HepG2 (cell line): ENCODE measurements at regions not wholly inside any gene's neighbourhood (a gene's known extent, or its start where the extent isn't known, plus 50 kb on each side); places are given as distances from the start of the nearest gene placed in this dataset.

Experiments used
- ATAC-seq: fragments of 200-7000 bp; cut with Tn5 transposase; 3 replicates; pipeline ENCODE4 v1.9.1; 2020; ENCODE audit warnings: mild to moderate bottlenecking, moderate library complexity
- BruUV-seq: library from RNA; stranded (reverse); fragments of 400-500 nt; replicated peaks from 2 replicates; lab custom pipeline; 2021; lab: Mats Ljungman, UMichigan
- CTCF ChIA-PET: fragments of 300-600 bp; formaldehyde crosslinking; extraction: SDS; loops from one replicate; lab custom pipeline; 2021; ENCODE audit warnings: low total read pairs, inconsistent platforms, low intra/inter-chr PET ratio; lab: Yijun Ruan, JAX
- POLR2A ChIA-PET: fragments of 350-600 bp; sonication (Branson Sonifier 250); formaldehyde crosslinking; loops from one replicate; lab custom pipeline; 2020; ENCODE audit warnings: antibody characterized with exemption, inconsistent platforms; lab: Yijun Ruan, JAX
- DNase-seq: peaks from one replicate; pipeline ENCODE4 v3.0.0-alpha.2; 2015; ENCODE audit warnings: low spot score
- FAIRE-seq: peaks from 3 replicates; lab custom pipeline; 2011; peaks lifted over from hg19 to GRCh38; lab: Jason Lieb, UNC
- H2AFZ ChIP-seq: one replicate; pipeline ENCODE4 v1.6.1; 2011; ENCODE audit warnings: low read length, inconsistent platforms
- H3K27ac ChIP-seq: fragments of 300-600 bp; 3 replicates; pipeline ENCODE4 v1.8.0; 2011; ENCODE audit warnings: mixed run types, mild to moderate bottlenecking, mixed read lengths, low read length, inconsistent platforms; ENCODE audit not compliant: insufficient read depth; ENCODE audit errors: extremely low read length
- H3K27me3 ChIP-seq, 2 experiments: fragments of 200-600 bp in 1 of 2; 2 replicates in 1 of 2; 3 replicates in 1 of 2; pipeline versions ENCODE4 v1.6.0 to v1.8.0; 2011; ENCODE audit warnings: low read length in 2 of 2, mild to moderate bottlenecking in 2 of 2, moderate library complexity in 2 of 2, inconsistent platforms in 1 of 2; ENCODE audit not compliant: insufficient read depth in 2 of 2, control insufficient read depth in 1 of 2
- H3K36me3 ChIP-seq, 2 experiments: fragments of 200-600 bp in 1 of 2; replicated peaks in 1 of 2; 2 replicates in 1 of 2; 3 replicates in 1 of 2; pipeline versions ENCODE4 v1.5.1 to v1.8.0; 2011; ENCODE audit warnings: low read length in 2 of 2, inconsistent platforms in 1 of 2; ENCODE audit not compliant: insufficient read depth in 2 of 2, control insufficient read depth in 1 of 2
- H3K4me1 ChIP-seq: 2 replicates; pipeline ENCODE4 v1.5.1; 2012; ENCODE audit warnings: low read length, inconsistent platforms; ENCODE audit not compliant: insufficient read depth
- H3K4me2 ChIP-seq: 2 replicates; pipeline ENCODE4 v1.6.0; 2011; ENCODE audit warnings: low read depth, low read length, inconsistent platforms
- H3K4me3 ChIP-seq, 3 experiments: fragments of 200-600 bp in 1 of 3; sonication (generic), shearing (Covaris generic) in 1 of 3; replicated peaks in 1 of 3; 2 replicates each; pipeline ENCODE4 v1.5.1; 2011 to 2016; ENCODE audit warnings: low read length in 3 of 3, inconsistent platforms in 2 of 3, low read depth in 2 of 3, mild to moderate bottlenecking in 2 of 3, control low read depth in 1 of 3, mixed read lengths in 1 of 3; ENCODE audit not compliant: insufficient read depth in 1 of 3
- H3K79me2 ChIP-seq: one replicate; pipeline ENCODE4 v1.6.1; 2011; ENCODE audit warnings: low read length, inconsistent platforms; ENCODE audit not compliant: insufficient read depth
- H3K9ac ChIP-seq: 2 replicates; pipeline ENCODE4 v1.6.0; 2011; ENCODE audit warnings: mild to moderate bottlenecking, low read depth, low read length, inconsistent platforms; ENCODE audit not compliant: insufficient read depth
- H3K9me3 ChIP-seq: 2 replicates; pipeline ENCODE4 v1.5.1; 2012; ENCODE audit warnings: mild to moderate bottlenecking, low read length
- H4K20me1 ChIP-seq: 2 replicates; pipeline ENCODE4 v1.6.0; 2011; ENCODE audit warnings: inconsistent platforms, mild to moderate bottlenecking, low read length, moderate library complexity; ENCODE audit not compliant: insufficient read depth
- GABPB1 ChIP-seq: IDR thresholded peaks from 2 replicates; pipeline ENCODE4 v1.6.1; 2016; ENCODE audit warnings: mild to moderate bottlenecking, missing genetic modification reagents, moderate library complexity, missing compliant biosample characterization
- HNRNPK ChIP-seq: fragments of 200-400 bp; formaldehyde crosslinking; IDR thresholded peaks from 2 replicates; pipeline ENCODE4 v1.6.1; 2018; ENCODE audit warnings: low read length, low read depth, moderate library complexity, mild to moderate bottlenecking; ENCODE audit not compliant: poor library complexity, severe bottlenecking
- KLF15 ChIP-seq: sonication (generic); formaldehyde crosslinking; IDR thresholded peaks from 2 replicates; pipeline ENCODE4 v1.8.1; 2023; ENCODE audit warnings: borderline replicate concordance, mild to moderate bottlenecking, inconsistent platforms, missing genetic modification reagents, mixed read lengths
- MED13 ChIP-seq: sonication (generic); formaldehyde crosslinking; IDR thresholded peaks from 2 replicates; pipeline ENCODE4 v1.5.0; 2020; ENCODE audit warnings: missing genetic modification reagents
- MTA1 ChIP-seq: sonication (generic); formaldehyde crosslinking; IDR thresholded peaks from 2 replicates; pipeline ENCODE4 v1.4.0; 2020; ENCODE audit warnings: missing genetic modification reagents, mild to moderate bottlenecking, borderline replicate concordance
- ZFAT ChIP-seq: sonication (generic); formaldehyde crosslinking; conservative IDR thresholded peaks from 2 replicates; pipeline ENCODE4 v1.8.1; 2023; ENCODE audit warnings: missing genetic modification reagents, inconsistent platforms
- ZNF136 ChIP-seq: sonication (generic); formaldehyde crosslinking; IDR thresholded peaks from 2 replicates; pipeline ENCODE4 v1.8.1; 2022; ENCODE audit warnings: low read depth, mild to moderate bottlenecking, moderate library complexity, missing genetic modification reagents
- WGBS: methylation state at CpG from one replicate; pipeline ENCODE4 v1.1.6; 2017; ENCODE audit warnings: low lambda C conversion rate; 5-methylcytosine and 5-hydroxymethylcytosine counted together
- in situ Hi-C: cut with HindIII; loops from 2 replicates; pipeline ENCODE4 v1.10.0; 2017; ENCODE audit warnings: low pct_unique_long_range_greater_than_20kb; ENCODE audit not compliant: extremely low pct_ligation_motif_present
- intact Hi-C: fragments of 100-400 bp; cut with micrococcal nuclease; formaldehyde crosslinking; loops from one replicate; pipeline ENCODE4 v1.10.0; 2022; ENCODE audit not compliant: unreplicated experiment
- TF ChIP-seq, protein P1 (sequence below): sonication (generic); formaldehyde crosslinking; IDR thresholded peaks from 2 replicates; pipeline ENCODE4 v1.5.0; 2020; ENCODE audit warnings: mild to moderate bottlenecking, low read depth, missing genetic modification reagents, borderline replicate concordance
- TF ChIP-seq, protein P2 (sequence below): IDR thresholded peaks from 2 replicates; pipeline ENCODE4 v1.6.1; 2016; ENCODE audit warnings: low read depth, missing genetic modification reagents, missing compliant biosample characterization

DNA sequence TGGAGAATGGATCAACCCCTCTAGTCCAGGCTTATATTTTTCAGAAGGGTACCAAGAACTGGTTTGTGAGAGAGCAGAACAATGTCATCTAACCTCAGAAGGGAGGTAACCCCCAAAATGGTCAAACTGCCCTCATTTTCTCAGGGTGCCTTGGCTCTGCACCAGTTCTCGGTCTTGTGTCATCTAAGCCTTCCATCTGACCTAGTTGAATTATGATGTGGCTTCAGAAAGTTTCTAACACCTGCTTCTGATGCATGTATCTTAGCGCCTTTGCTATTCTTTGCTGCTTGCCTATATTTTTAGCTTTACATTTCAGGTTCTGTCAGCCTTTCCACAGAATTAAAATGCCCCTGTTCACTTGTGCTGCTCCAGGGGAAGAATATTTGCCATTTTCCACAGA, 91.7 kb upstream of the E2F8 start:
- Histone ChIP-seq H4K20me1 (no peaks in the 10 kb centered on the region), H3K4me3 (no peak overlapping the region), H3K4me2 (no peak overlapping the region), H2AFZ (no peak overlapping the region), H3K4me1 (no peaks in the 10 kb centered on the region), H3K9ac (no peak overlapping the region), H3K9me3 (no peaks in the 10 kb centered on the region), H3K79me2 (no peaks in the 10 kb centered on the region), H3K27ac (no peak overlapping the region), H3K36me3 (no peaks in the 10 kb centered on the region), H3K27me3 (peaks cover 0 to 10% of the 10 kb centered on the region in 2 experiments; a peak in 2 of 5 replicates)
- intact Hi-C loops = no loop called here
- BruUV-seq = no TSS peak
- in situ Hi-C loops = no loop called here
- CTCF ChIA-PET = no interaction called here
- TF ChIP-seq KLF15 (CRISPR knock-in tag) (no peak), MTA1 (CRISPR knock-in tag) (no peak), GABPB1 (CRISPR knock-in tag) (no peak), HNRNPK (no peak), ZFAT (no peak), ZNF136 (CRISPR knock-in tag) (no peak), MED13 (CRISPR knock-in tag) (no peak)
- TF ChIP-seq, protein P1, sequence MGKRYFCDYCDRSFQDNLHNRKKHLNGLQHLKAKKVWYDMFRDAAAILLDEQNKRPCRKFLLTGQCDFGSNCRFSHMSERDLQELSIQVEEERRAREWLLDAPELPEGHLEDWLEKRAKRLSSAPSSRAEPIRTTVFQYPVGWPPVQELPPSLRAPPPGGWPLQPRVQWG = no peak
- TF ChIP-seq, protein P2, sequence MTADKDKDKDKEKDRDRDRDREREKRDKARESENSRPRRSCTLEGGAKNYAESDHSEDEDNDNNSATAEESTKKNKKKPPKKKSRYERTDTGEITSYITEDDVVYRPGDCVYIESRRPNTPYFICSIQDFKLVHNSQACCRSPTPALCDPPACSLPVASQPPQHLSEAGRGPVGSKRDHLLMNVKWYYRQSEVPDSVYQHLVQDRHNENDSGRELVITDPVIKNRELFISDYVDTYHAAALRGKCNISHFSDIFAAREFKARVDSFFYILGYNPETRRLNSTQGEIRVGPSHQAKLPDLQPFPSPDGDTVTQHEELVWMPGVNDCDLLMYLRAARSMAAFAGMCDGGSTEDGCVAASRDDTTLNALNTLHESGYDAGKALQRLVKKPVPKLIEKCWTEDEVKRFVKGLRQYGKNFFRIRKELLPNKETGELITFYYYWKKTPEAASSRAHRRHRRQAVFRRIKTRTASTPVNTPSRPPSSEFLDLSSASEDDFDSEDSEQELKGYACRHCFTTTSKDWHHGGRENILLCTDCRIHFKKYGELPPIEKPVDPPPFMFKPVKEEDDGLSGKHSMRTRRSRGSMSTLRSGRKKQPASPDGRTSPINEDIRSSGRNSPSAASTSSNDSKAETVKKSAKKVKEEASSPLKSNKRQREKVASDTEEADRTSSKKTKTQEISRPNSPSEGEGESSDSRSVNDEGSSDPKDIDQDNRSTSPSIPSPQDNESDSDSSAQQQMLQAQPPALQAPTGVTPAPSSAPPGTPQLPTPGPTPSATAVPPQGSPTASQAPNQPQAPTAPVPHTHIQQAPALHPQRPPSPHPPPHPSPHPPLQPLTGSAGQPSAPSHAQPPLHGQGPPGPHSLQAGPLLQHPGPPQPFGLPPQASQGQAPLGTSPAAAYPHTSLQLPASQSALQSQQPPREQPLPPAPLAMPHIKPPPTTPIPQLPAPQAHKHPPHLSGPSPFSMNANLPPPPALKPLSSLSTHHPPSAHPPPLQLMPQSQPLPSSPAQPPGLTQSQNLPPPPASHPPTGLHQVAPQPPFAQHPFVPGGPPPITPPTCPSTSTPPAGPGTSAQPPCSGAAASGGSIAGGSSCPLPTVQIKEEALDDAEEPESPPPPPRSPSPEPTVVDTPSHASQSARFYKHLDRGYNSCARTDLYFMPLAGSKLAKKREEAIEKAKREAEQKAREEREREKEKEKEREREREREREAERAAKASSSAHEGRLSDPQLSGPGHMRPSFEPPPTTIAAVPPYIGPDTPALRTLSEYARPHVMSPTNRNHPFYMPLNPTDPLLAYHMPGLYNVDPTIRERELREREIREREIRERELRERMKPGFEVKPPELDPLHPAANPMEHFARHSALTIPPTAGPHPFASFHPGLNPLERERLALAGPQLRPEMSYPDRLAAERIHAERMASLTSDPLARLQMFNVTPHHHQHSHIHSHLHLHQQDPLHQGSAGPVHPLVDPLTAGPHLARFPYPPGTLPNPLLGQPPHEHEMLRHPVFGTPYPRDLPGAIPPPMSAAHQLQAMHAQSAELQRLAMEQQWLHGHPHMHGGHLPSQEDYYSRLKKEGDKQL (CRISPR knock-in tag) = no peak
- WGBS = 48% methylated on average over 2 of the region's 2 CpGs
- no peak for DNase-seq
- no peak for ATAC-seq
- no peak for FAIRE-seq
- POLR2A ChIA-PET = no interaction called here
